GM04504 (cell line): ENCODE measurements at regions not wholly inside any gene's neighbourhood (a gene's known extent, or its start where the extent isn't known, plus 50 kb on each side); places are given as distances from the start of the nearest gene placed in this dataset.

Experiments used
- DNase-seq: peaks from one replicate; pipeline ENCODE4 v3.0.0-alpha.2; 2012; ENCODE audit warnings: low read depth

DNA sequence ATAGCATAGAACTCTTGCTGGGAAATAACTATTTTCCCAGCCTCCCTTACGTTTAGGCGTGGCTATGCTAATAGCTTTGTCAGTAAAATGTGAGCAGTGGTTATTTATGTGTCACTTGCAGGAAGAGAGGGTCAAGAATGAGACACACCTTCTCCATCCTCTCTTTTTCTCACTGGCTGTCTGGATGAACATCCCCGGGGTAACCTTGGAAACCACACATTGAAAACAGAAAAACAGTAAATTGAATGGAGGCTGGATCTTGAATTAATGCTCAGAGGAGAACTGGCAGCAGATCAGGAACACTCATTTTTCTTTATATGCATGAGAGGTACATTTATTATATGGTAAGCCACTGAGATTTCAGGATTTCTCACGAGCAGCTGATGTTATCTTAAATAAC lies 127.6 kb downstream of the DNAJB9 start:
- no peak for DNase-seq

DNA sequence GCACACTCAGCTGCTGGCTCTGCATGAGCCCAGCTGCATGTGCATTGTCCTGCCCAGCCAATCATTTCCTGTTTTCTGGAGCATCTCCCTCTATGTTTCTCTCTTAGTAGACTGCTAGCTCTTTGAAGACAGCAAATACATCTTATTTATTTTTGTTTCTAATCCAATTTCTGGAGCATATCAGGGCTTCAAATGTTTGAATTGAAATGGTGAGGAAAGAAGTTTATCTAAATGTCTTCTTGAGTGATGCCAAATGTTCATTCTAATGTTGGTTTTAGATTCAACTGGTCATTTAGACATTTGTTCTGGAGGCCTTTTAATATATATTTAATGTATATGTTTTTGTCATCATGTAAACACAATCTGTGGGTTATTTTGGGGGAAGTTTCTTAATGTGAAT lies 141.9 kb downstream of the DNAJB9 start:
- no peak for DNase-seq

DNA sequence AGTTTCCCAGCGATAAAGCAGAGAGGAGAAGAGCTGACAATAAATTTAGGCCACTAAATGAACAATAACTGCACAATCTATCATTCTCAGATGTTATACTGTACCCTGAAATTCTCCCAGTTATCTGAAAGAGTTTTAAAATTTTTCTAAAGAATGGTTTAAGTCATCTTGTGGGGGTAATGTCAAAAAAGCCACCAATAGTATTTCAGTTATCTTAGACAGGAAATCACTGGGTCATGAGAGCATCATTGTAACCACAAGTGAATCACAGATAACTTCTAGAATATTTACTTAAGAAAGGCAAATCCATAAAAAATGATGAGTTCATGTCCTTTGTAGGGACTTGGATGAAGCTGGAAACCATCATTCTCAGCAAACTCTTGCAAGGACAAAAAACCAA lies 147.1 kb downstream of the DNAJB9 start:
- no peak for DNase-seq

DNA sequence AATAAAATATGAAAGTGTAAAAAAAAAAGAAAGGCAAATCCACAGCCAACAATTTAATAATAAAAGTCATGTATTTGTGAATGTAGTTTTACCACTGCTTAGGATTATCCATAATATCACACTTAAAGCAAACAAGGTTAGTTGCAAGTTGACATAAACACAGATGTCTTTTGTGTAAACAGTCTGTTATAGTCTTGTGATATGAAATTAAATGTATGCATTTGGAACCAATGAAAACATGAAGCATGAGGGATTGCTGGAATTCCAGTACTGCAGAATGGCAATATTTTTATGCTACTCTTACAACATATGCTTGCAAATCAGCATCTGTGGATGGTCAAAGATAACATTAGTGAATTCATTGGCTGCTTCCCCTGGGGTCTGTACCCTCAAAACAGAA lies 148.1 kb downstream of the DNAJB9 start:
- no peak for DNase-seq

DNA sequence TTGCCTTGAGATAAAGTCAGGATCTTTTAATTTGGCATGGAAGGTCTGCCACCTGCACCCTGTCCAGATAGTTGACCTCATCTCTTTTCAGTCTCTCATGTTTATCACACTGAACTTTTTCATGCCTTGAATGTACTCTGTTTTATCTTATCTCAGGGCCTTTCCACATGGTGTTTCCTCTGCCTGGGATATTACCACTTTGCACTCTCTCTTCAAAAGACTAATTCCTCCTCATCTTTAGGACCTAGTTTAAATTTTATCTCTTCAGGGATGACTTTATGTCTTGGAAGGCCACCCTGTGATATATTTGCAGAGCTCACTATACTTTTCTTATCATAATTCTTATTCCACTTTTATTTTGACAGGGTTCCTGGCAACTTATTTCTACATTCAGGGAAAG lies 150.0 kb downstream of the DNAJB9 start:
- no peak for DNase-seq

DNA sequence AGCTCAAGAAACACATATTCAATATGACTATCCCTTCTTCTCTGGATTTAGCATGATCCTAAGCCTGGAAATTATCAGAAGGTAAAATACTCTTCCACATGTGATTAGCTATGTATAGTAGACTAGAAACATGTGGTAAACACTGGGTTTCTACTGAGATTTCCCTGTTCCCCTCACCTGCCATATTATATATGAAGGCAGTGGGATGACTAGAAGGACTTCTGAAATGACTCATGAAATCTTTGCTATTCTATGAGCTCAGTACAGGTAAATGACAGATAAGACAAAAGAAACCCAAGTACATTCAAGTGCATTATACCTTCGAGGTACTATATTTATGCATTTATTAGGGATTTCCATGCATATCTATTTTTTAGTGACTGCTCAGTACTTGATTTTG lies 152.9 kb downstream of the DNAJB9 start:
- no peak for DNase-seq

DNA sequence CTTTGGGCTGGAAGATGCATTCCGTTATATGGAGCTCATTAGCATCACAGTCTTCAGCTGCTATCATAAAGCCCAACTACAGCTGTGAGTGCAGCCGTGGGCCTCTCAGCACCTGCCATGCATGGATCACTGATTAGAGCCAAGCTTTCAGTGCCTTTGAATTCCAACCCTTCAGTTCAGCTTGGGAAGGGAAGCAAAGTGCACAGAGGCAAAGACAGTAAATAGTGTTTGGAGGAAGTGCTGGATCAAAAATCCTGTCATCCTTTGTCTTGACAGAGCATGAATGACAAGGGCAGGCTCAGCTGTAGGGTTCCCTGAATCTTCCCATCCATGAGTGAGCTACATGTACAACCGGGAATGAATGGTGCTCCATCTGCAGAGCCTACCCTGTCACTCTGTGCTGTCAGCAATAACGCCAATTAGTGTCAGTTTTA lies 153.7 kb downstream of the DNAJB9 start:
- no peak for DNase-seq

DNA sequence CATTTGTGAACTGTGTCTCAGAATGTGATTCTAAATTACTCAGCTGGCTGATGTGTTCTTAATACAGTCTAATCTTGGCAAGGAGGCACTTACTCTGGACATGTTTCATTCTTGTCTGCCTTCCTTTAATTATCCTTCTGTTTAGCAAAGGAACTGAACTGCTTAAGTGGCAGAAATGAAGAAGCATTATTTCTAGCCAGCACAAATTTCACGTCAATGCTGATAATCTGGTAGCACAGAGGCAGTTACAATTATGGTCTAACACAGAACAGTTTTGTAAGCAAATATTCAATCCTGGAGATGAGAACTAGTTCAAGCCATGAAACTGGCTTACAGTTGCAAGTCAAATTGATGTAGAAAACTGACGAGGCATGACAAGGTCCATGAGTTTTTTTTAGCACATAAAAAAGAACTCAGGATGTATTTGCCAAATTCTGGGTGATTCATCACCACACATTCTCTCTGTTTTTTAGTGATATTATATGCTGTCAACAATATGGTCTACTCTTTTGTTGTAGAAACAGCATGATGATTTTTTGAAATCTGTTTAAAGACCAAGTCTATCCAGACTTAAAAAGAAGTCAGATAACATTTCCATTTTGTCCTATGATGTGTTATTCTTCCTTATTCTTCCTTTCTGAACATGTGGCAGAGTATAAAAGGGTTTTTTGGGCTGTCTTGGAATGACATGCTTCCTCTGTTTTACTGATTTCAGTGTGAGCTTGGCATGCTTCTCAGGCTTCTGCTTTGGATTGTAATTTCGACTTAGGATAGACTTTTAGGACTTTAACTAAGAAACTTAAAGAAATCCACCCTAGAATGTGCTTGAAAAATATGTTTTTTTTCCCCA lies 154.8 kb downstream of the DNAJB9 start:
- no peak for DNase-seq

DNA sequence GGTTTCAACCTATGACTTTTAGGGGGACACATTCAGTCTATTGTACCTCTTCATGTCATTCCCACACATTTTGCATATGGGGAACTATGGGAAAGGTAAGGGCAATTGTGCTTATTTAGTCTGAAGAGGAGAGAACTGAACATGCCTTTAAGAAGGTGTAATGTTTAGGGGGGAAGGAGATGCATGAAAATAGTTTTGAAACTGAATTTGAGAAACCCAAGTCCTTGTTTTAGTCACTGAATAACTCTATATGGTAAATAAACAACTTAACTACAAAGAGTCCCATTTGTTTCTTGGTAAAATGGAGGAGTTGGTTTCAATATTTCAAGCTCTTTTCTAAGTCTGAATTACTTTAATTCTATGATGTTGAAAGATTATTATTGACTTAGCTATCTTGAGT lies 166.1 kb downstream of the DNAJB9 start:
- DNase-seq = no peak

DNA sequence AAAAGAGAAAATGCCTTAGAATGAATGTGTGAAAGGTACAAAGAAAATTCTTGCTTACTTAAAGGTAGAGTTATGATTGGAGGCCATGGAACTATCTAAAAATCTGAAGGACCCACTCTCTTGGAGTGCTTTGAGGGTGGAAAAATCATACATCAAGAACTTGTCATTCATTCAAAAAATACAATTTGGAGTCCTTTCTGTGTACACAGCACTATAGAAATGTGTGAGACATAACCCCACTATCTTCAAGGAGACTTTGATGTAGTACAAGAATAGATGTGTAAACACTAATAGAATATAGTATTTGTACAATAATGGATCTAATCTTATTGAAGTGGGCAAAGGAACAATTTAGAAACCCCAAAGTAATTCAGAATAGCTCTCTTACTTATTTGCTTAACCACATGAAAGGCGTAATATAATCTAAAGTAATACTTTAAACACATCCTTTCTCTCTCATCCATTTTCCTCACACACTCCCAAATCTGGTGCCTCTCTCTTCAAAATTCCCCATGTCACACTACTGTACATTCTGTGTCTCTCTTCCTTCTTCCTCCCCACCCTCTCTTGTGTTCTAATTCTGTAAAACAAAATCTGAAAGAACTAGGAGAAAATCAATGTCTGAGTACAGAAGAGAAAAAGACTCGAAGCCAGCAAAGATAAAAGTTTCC lies 166.7 kb downstream of the DNAJB9 start:
- DNase-seq = no peak

DNA sequence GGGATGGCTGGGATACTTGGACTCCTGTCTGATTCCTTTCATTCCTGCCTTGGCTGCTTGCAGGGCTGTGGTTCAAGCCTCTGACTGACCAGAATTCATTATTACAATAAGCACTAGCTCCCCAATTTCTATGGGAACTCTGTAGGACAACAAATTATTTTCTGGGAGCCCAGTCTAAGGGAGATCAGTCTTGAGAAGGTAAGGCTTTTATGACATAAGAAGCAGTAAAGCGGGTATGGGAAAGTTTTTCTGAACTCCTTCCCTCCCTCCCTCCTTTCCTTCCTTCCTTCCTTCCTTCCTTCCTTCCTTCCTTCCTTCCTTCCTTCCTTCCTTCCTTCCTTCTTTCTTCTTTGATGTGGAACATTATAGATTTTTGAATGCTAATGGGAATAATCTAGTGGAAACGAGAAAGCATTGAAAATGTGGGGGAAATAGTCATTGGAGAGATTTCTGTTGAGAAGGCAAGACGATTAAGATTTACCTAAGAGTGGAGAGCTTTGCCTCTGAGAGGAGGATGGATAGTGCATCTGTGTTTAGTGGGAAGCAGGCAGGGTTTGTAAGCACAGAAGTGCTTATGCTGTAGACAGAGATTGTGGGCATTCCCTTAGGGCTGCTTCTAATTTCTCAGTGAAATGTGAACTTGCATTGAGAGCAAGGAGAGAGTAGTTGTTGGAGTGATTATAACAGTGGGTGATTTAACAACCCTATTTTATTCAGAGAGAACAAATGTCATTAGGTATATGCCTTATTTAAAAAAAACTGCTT lies 201.5 kb downstream of the DNAJB9 start:
- DNase-seq = no peak

DNA sequence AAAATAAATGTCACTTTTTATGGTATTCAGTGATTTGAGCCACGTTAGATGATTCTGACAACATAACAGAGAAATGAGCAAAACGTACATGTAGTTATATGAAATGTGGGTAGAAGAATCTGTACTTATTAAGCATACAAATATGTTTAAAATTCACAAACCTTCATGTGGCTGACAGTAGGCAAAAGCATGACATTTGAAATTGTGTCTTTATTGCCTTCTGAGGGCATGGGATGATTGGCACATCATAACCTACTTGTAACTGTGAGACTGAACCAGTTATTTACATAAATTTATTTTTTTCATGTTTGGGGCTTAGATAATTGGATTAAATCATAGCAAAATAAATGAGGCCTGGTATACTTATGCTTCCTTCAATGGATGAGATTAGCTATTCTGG lies 202.2 kb downstream of the DNAJB9 start:
- no peak for DNase-seq

DNA sequence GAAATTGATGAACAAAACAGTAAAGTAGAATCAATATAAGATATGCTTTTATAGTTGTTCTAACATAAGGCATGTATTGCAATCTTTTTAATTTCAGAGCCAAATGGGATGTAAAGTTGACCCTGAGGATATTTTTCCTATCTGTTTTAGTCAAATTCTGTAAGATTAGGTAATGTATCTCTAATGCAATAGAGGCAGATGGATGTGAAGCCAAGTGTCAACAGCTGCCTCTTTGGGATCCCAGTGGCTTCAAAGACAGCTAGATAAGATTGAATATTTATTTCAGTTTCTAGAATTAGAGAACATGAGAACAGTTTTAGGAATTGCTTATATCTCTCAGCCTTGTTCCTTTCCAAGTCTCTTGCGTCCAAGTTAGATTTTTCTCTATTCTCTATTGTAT lies 208.3 kb downstream of the DNAJB9 start:
- no peak for DNase-seq

DNA sequence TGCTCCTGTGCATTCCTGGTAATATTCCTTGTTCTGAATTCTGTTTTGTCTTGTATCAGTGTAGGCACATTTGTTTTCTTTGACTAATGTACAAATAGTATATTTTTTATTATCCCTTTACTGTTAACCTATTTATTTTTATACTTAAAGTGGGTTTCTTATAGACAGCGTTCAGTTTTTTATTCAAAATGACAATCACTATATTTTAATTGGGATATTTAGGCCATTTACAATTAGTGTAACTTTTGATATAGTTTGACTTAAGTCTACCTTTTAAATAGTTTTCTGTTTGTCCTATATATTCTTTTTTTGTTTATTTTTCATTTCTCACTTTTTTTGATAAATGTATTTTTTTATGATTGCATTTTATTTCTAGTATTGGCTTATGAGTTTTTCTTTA lies 219.8 kb downstream of the DNAJB9 start:
- no peak for DNase-seq

DNA sequence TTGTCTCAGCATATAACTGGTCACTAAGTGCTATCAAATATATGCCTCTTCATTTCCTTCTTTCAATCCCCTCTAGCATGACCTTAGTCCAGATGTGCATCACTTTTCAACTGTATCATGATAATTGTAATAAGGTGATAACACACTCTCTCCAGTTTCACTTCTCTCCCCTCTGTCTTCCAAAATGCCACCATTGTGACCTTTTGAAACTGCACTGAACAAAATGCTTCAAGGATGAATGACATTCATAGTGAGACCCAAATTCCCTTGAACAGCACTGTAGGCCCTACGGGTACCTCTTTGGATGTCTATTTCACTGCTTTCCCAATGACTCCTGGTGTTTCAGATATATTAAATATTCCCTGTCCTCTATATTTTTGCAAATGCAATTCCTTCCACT lies 224.8 kb downstream of the DNAJB9 start:
- DNase-seq = no peak

DNA sequence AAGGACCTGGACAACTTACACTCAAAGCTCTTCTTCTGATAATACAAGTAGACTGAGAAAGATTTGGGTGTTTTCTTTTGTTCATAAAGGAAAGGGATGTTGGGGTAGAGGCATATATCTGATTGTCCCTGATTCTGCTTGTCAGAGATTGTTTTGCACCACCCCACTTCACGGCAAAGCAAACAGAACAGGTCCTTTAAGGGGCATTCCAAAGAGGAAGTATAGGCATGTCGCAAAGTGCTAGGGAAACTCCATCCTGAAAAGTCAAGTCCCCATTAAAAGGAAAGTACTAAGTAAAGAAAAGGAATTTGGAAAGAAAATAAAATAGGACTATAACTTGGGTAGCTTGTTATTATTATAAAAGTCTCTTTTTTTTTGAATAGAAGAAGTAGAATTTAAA lies 233.0 kb downstream of the DNAJB9 start:
- DNase-seq = no peak

DNA sequence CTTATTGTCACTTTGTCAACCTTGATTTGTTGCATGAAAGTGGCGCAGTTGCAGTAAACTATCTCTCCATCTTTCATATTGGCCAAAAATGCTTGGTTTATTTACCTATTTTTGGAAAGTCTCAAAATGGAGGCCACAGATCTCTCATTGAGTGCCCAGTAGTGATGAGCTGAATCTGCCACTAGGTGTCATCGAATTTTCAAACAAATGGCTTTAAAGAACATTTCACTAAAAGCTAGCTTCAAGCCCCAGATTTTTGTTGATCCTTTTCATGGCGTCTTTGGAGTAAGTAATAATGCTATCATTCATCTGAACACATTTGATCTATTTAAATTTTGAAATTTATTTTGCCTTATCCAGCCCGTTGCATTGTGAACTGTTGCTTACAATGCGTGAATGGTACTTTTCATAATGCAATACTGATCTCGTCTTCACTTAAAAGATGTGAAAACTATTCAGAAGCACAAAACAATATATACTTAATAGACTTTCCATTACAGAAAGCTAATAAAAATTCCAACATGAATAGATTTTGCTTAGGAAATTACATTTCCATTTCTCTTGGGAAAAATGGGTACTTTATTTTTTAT lies 236.2 kb downstream of the DNAJB9 start:
- DNase-seq = no peak

DNA sequence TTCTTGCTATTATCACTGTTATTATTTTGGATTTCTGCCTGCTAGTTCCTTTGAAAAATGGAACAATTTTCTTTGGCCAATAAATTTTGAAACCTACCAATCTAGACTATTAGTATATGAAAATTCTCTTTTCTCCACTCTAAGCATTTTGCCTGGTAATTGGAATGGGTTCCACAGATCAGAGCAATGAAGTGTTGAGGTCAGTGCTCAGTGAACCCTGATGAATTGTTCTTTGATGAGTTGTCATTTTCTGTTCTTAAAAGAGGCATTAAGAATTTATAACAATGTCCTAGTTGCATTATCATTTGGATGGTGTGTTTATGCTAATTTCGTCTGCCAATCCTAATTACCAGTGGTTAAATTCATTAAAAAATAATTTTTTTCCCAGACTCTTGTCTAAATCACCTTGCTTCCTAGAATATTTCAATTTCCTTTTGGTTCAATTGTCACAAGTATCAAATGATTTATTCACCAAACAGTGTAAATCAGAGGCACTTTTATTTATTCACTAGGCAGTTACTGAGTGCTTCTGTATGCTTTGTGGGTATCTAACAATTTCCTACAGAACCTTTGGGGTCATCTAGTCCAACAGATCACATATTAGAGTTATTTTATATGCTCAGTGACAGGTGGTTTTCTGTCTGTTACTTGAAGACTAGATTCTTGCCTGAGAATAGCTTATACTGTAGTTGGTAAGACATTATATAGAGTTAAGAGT lies 239.0 kb downstream of the DNAJB9 start:
- DNase-seq = no peak

DNA sequence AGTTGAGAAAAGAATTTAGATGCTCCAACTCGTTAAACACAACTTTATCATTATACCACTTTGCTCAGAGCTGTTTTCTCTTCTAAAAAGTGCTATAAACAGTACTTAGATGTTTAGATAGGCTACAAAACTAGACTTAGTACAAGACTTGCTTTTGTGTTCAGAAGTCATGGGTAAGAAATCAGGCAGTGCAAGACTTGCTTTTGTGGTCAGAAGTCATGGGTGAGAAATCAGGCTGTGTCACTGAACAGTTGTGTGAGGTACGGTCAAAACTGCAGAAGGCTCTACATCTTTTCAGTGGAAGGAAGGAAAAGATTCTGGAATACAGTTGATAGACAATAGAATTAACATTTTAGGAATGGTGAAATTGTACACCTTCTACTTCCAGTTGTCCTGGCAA lies 239.7 kb downstream of the DNAJB9 start:
- no peak for DNase-seq

DNA sequence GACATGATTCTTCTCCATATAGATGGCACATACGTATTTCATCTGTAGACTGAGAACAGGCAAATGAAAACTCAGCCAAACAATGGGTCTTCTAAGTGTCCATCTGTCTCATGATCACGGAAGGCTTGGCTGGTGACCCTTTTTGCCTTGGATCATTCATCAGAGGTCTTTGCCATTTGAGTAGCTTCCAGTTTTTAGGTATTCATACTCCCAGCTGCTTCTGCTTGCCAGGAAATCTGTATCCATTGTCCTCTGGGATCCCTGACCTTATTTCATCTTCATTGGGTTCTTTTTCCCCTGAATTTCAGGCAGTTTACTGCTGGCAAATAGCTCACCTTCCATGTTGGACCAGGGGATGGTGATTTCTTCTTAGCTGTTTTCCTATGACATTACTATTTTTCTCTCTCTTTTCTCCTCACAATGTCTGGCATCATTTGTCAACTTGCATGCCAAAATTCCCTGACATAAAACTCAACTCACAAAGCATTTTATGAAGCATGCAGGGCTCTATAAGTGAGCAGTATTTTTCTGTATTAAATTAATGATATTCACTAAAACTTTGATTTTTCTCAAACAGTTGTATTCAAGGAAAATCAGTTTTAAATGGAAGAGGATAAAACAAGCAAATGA lies 241.2 kb downstream of the DNAJB9 start:
- no peak for DNase-seq

DNA sequence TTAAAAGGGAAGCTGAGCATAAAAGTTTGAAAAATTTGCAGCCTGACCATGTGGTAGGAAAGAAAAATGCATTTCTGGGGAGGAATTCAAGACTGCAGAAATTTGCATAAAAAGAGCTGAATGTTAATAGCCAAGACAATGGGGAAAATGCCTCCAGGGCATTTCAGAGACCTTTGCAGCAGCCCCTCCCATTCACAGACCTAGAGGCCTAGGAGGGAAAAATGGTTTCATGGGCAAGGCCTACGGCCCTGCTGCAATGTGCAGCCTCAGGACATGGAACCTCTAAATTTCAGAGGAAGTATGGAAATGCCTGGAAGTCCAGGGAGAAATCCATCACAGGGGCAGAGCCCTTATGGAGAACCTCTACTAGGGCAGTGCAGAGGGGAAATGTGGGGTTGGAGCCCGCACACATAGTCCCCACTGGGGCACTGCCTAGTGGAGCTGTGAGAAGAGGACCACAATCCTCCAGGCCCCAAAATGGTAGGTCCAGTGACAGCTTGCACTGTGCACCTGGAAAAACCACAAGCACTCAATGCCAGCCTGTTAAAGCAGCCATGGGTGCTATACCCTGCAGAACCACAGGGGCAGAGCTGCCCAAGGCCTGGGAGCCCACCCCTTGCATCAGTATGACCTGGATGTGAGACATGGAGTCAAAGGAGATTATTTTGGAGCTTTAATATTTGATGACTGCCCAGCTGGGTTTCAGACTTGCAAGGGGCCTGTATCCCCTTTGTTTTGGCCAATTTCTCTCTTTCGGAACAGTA lies 243.8 kb downstream of the DNAJB9 start:
- no peak for DNase-seq
